ENCODE measurements at regions not wholly inside any gene's neighbourhood (a gene's known extent, or its start where the extent isn't known, plus 50 kb on each side); places are given as distances from the start of the nearest gene placed in this dataset.
A peak's percentile ranks its signal among the peaks of the same experiment; 100 is the strongest.

GRCh38 chr20:60085551-60086132 lies 127.4 kb downstream of the CDH26 start:
- DNase-seq (ENCODE audit: low read depth): no peak
- H3K4me3 ChIP-seq (ENCODE audit: control insufficient read depth, low read depth, low read length): no peak overlapping the region
- TF ChIP-seq, protein P1, sequence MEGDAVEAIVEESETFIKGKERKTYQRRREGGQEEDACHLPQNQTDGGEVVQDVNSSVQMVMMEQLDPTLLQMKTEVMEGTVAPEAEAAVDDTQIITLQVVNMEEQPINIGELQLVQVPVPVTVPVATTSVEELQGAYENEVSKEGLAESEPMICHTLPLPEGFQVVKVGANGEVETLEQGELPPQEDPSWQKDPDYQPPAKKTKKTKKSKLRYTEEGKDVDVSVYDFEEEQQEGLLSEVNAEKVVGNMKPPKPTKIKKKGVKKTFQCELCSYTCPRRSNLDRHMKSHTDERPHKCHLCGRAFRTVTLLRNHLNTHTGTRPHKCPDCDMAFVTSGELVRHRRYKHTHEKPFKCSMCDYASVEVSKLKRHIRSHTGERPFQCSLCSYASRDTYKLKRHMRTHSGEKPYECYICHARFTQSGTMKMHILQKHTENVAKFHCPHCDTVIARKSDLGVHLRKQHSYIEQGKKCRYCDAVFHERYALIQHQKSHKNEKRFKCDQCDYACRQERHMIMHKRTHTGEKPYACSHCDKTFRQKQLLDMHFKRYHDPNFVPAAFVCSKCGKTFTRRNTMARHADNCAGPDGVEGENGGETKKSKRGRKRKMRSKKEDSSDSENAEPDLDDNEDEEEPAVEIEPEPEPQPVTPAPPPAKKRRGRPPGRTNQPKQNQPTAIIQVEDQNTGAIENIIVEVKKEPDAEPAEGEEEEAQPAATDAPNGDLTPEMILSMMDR (conservative IDR thresholded peaks at IDR 0.05; ENCODE audit: control insufficient read depth, insufficient read depth, low read depth, low read length): no peak

- no peak for DNase-seq (ENCODE audit: low read depth)
- no peak overlapping the region for H3K4me3 ChIP-seq (ENCODE audit: control insufficient read depth, low read depth, low read length)
- TF ChIP-seq, protein P1 (conservative IDR thresholded peaks at IDR 0.05; ENCODE audit: control insufficient read depth, insufficient read depth, low read depth, low read length): no peak
Observed at GRCh38 chr20:60086821-60087562, 128.8 kb downstream of the CDH26 start.

DNA sequence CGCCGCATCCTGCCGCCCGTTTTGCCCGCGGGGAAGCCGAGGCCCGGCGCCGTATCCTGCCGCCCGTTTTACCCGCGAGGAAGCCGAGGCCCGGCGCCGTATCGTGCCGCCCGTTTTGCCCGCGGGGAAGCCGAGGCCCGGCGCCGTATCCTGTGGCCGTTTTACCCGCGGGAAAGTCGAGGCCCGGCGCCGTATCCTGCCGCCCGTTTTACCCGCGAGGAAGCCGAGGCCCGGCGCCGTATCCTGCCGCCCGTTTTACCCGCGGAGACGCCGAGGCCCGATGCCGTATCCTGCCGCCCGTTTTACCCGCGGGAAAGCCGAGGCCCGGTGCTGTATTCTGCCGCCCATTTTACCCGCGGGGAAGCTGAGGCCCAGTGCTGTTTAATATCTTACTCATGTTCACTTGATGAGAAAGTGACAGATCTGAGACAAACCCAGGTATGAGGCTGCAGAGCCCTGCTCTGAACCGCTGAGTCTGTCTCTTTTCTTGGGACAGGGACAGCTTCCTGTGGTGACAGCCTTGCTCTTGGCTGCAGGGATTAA lies 129.4 kb downstream of the CDH26 start:
- no peak overlapping the region for H3K4me3 ChIP-seq (ENCODE audit: control insufficient read depth, low read depth, low read length)
- peak; percentile 18 for DNase-seq (ENCODE audit: low read depth)
- TF ChIP-seq, protein P1 (conservative IDR thresholded peaks at IDR 0.05; ENCODE audit: control insufficient read depth, insufficient read depth, low read depth, low read length): no peak

DNA sequence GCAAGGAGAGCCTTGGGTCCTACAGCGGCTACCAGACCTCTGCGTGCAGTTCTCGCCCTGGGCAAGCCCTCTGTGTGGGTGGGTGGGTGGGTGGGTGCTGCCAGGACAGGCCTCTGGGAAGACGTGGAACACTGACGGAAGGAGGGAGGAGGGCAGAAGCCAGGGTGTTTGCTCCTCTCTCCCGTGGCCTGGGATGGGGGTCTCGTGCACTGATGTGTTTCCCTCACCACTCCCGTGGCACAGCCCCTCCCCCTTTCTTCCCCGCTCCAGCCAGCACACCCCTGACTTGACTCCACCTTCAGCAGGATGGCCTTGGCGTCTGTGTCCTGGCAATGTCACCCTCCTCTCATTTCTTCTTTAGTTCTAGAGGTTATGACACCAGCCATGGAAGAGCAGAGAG lies 130.0 kb downstream of the CDH26 start:
- no peak overlapping the region for H3K4me3 ChIP-seq (ENCODE audit: control insufficient read depth, low read depth, low read length)
- TF ChIP-seq, protein P1 (conservative IDR thresholded peaks at IDR 0.05; ENCODE audit: control insufficient read depth, insufficient read depth, low read depth, low read length): no peak
- no peak for DNase-seq (ENCODE audit: low read depth)

DNA sequence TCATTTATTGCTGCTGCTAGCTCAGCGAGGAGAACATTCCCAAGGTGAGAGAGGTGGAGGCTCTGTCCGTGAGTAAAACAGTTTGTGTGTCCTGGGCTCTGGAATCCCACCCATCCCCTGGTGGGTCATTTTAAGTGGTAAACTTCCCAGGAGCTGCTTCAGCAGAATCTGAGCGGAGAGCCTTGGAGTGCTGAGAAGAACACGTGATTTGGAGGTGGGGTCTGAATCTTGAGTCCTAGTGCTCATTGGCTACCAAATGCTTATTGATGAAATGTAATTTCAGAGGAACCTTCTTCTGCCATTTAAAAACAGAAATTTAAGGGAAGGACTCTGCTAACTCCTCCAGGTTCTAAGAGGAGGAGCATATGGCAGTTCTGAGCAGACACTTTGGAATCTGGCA lies 132.4 kb downstream of the CDH26 start:
- DNase-seq (ENCODE audit: low read depth): no peak
- TF ChIP-seq, protein P1 (conservative IDR thresholded peaks at IDR 0.05; ENCODE audit: control insufficient read depth, insufficient read depth, low read depth, low read length): no peak
- H3K4me3 ChIP-seq (ENCODE audit: control insufficient read depth, low read depth, low read length): no peak overlapping the region

DNA sequence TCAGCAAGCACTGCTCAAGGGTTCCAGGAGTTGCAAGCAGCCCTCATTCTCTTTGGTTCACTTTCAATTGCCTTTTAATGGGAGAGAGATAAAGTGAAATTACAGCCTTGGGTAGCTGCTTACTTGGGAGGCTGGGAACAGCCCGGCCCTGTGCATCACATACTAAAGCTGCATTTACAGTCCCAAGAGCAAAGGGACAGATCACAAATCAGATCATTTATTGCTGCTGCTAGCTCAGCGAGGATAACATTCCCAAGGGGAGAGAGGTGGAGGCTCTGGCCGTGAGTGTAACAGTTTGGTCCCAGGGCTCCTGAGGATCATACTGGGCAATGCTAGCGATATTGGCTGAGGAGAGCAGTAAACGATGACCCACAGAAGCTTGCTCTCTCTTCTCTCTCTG lies 133.1 kb downstream of the CDH26 start:
- no peak for DNase-seq (ENCODE audit: low read depth)
- TF ChIP-seq, protein P1 (conservative IDR thresholded peaks at IDR 0.05; ENCODE audit: control insufficient read depth, insufficient read depth, low read depth, low read length): no peak
- H3K4me3 ChIP-seq (ENCODE audit: control insufficient read depth, low read depth, low read length): no peak overlapping the region

Measured in fibroblast of mammary gland (primary cell).